ENCODE measurements at regions not wholly inside any gene's neighbourhood (a gene's known extent, or its start where the extent isn't known, plus 50 kb on each side); places are given as distances from the start of the nearest gene placed in this dataset.

- no peaks in the 10 kb centered on the region for H3K36me3 ChIP-seq (ENCODE audit: insufficient read depth, low read depth, low read length)
- H3K9me3 ChIP-seq (ENCODE audit: insufficient read depth, low read depth, low read length) = 0 out of 2 replicates have a peak, but pooled peaks cover 4% of the 10 kb centered on the region
- no peak overlapping the region for H3K27ac ChIP-seq (ENCODE audit: low read length)
- H3K4me1 ChIP-seq (ENCODE audit: insufficient read depth, low read length) = no peaks in the 10 kb centered on the region
- no peak overlapping the region for H3K9ac ChIP-seq (ENCODE audit: low read depth, low read length)
- no peaks in the 10 kb centered on the region for H3K27me3 ChIP-seq (ENCODE audit: insufficient read depth, low read length)
- H3K4me3 ChIP-seq (ENCODE audit: low read length) = no peak overlapping the region
Measured at GRCh38 chr13:62207388-62207787, 791.7 kb upstream of the PCDH20 start.

GRCh38 chr13:62206165-62206564, 790.5 kb upstream of the PCDH20 start:
- no peaks in the 10 kb centered on the region for H3K27me3 ChIP-seq (ENCODE audit: insufficient read depth, low read length)
- H3K9ac ChIP-seq (ENCODE audit: low read depth, low read length) = no peak overlapping the region
- H3K9me3 ChIP-seq (ENCODE audit: insufficient read depth, low read depth, low read length) = 0 out of 2 replicates have a peak, but pooled peaks cover 4% of the 10 kb centered on the region

GRCh38 chr13:62205273-62205672, 789.6 kb upstream of the PCDH20 start:
- Histone ChIP-seq H3K27ac (ENCODE audit: low read length) (no peak overlapping the region), H3K4me1 (ENCODE audit: insufficient read depth, low read length) (no peaks in the 10 kb centered on the region), H3K9ac (ENCODE audit: low read depth, low read length) (no peak overlapping the region), H3K9me3 (ENCODE audit: insufficient read depth, low read depth, low read length) (0 out of 2 replicates have a peak, but pooled peaks cover 4% of the 10 kb centered on the region), H3K27me3 (ENCODE audit: insufficient read depth, low read length) (no peaks in the 10 kb centered on the region), H3K4me3 (ENCODE audit: low read length) (no peak overlapping the region), H3K36me3 (ENCODE audit: insufficient read depth, low read depth, low read length) (no peaks in the 10 kb centered on the region)

More at GRCh38 chr13:62206165-62206564, 790.5 kb upstream of the PCDH20 start:
- no peaks in the 10 kb centered on the region for H3K36me3 ChIP-seq (ENCODE audit: insufficient read depth, low read depth, low read length)
- H3K4me3 ChIP-seq (ENCODE audit: low read length) = no peak overlapping the region
- no peak overlapping the region for H3K27ac ChIP-seq (ENCODE audit: low read length)
- H3K4me1 ChIP-seq (ENCODE audit: insufficient read depth, low read length) = no peaks in the 10 kb centered on the region

GRCh38 chr13:62194371-62194770, 778.7 kb upstream of the PCDH20 start:
- no peaks in the 10 kb centered on the region for H3K9me3 ChIP-seq (ENCODE audit: insufficient read depth, low read depth, low read length)
- no peaks in the 10 kb centered on the region for H3K4me1 ChIP-seq (ENCODE audit: insufficient read depth, low read length)
- no peaks in the 10 kb centered on the region for H3K27me3 ChIP-seq (ENCODE audit: insufficient read depth, low read length)
- no peaks in the 10 kb centered on the region for H3K36me3 ChIP-seq (ENCODE audit: insufficient read depth, low read depth, low read length)
- H3K4me3 ChIP-seq (ENCODE audit: low read length) = no peak overlapping the region
- H3K9ac ChIP-seq (ENCODE audit: low read depth, low read length) = no peak overlapping the region
- H3K27ac ChIP-seq (ENCODE audit: low read length) = no peak overlapping the region

- Histone ChIP-seq H3K4me3 (ENCODE audit: low read length) (no peak overlapping the region), H3K9ac (ENCODE audit: low read depth, low read length) (no peak overlapping the region), H3K9me3 (ENCODE audit: insufficient read depth, low read depth, low read length) (no peaks in the 10 kb centered on the region), H3K27me3 (ENCODE audit: insufficient read depth, low read length) (no peaks in the 10 kb centered on the region), H3K4me1 (ENCODE audit: insufficient read depth, low read length) (no peaks in the 10 kb centered on the region), H3K27ac (ENCODE audit: low read length) (no peak overlapping the region), H3K36me3 (ENCODE audit: insufficient read depth, low read depth, low read length) (no peaks in the 10 kb centered on the region)
Measured at GRCh38 chr13:62193919-62194318, 778.3 kb upstream of the PCDH20 start.

- Histone ChIP-seq H3K4me1 (ENCODE audit: insufficient read depth, low read length) (peaks cover 13% of the 10 kb centered on the region; the same call in 1 of the 2 replicates), H3K27me3 (ENCODE audit: insufficient read depth, low read length) (no peaks in the 10 kb centered on the region), H3K36me3 (ENCODE audit: insufficient read depth, low read depth, low read length) (no peaks in the 10 kb centered on the region), H3K9ac (ENCODE audit: low read depth, low read length) (no peak overlapping the region), H3K9me3 (ENCODE audit: insufficient read depth, low read depth, low read length) (no peaks in the 10 kb centered on the region), H3K27ac (ENCODE audit: low read length) (no peak overlapping the region), H3K4me3 (ENCODE audit: low read length) (no peak overlapping the region)
Measured at GRCh38 chr13:62185631-62186255, 770.1 kb upstream of the PCDH20 start.

- no peaks in the 10 kb centered on the region for H3K4me1 ChIP-seq (ENCODE audit: insufficient read depth, low read length)
- no peaks in the 10 kb centered on the region for H3K36me3 ChIP-seq (ENCODE audit: insufficient read depth, low read depth, low read length)
- no peaks in the 10 kb centered on the region for H3K27me3 ChIP-seq (ENCODE audit: insufficient read depth, low read length)
- no peak overlapping the region for H3K9ac ChIP-seq (ENCODE audit: low read depth, low read length)
- no peaks in the 10 kb centered on the region for H3K9me3 ChIP-seq (ENCODE audit: insufficient read depth, low read depth, low read length)
- H3K4me3 ChIP-seq (ENCODE audit: low read length) = no peak overlapping the region
- H3K27ac ChIP-seq (ENCODE audit: low read length) = no peak overlapping the region
Measured at GRCh38 chr13:62176051-62176450, 760.4 kb upstream of the PCDH20 start.

GRCh38 chr13:62173958-62174357, 758.3 kb upstream of the PCDH20 start:
- Histone ChIP-seq H3K4me3 (ENCODE audit: low read length) (no peak overlapping the region), H3K4me1 (ENCODE audit: insufficient read depth, low read length) (no peaks in the 10 kb centered on the region), H3K9me3 (ENCODE audit: insufficient read depth, low read depth, low read length) (no peaks in the 10 kb centered on the region), H3K9ac (ENCODE audit: low read depth, low read length) (no peak overlapping the region), H3K27me3 (ENCODE audit: insufficient read depth, low read length) (no peaks in the 10 kb centered on the region), H3K36me3 (ENCODE audit: insufficient read depth, low read depth, low read length) (no peaks in the 10 kb centered on the region), H3K27ac (ENCODE audit: low read length) (no peak overlapping the region)

- H3K36me3 ChIP-seq (ENCODE audit: insufficient read depth, low read depth, low read length) = no peaks in the 10 kb centered on the region
- no peak overlapping the region for H3K4me3 ChIP-seq (ENCODE audit: low read length)
- H3K9ac ChIP-seq (ENCODE audit: low read depth, low read length) = no peak overlapping the region
- no peaks in the 10 kb centered on the region for H3K4me1 ChIP-seq (ENCODE audit: insufficient read depth, low read length)
- no peaks in the 10 kb centered on the region for H3K9me3 ChIP-seq (ENCODE audit: insufficient read depth, low read depth, low read length)
- H3K27me3 ChIP-seq (ENCODE audit: insufficient read depth, low read length) = no peaks in the 10 kb centered on the region
- H3K27ac ChIP-seq (ENCODE audit: low read length) = no peak overlapping the region
Measured at GRCh38 chr13:62171697-62172096, 756.0 kb upstream of the PCDH20 start.

GRCh38 chr13:62168891-62169290, 753.2 kb upstream of the PCDH20 start:
- H3K27me3 ChIP-seq (ENCODE audit: insufficient read depth, low read length) = no peaks in the 10 kb centered on the region
- no peaks in the 10 kb centered on the region for H3K4me1 ChIP-seq (ENCODE audit: insufficient read depth, low read length)
- no peaks in the 10 kb centered on the region for H3K9me3 ChIP-seq (ENCODE audit: insufficient read depth, low read depth, low read length)
- H3K36me3 ChIP-seq (ENCODE audit: insufficient read depth, low read depth, low read length) = no peaks in the 10 kb centered on the region
- H3K27ac ChIP-seq (ENCODE audit: low read length) = no peak overlapping the region
- no peak overlapping the region for H3K4me3 ChIP-seq (ENCODE audit: low read length)
- no peak overlapping the region for H3K9ac ChIP-seq (ENCODE audit: low read depth, low read length)

GRCh38 chr13:62167650-62168172, 752.1 kb upstream of the PCDH20 start:
- H3K4me1 ChIP-seq (ENCODE audit: insufficient read depth, low read length) = no peaks in the 10 kb centered on the region
- no peak overlapping the region for H3K4me3 ChIP-seq (ENCODE audit: low read length)
- H3K27me3 ChIP-seq (ENCODE audit: insufficient read depth, low read length) = no peaks in the 10 kb centered on the region
- no peak overlapping the region for H3K9ac ChIP-seq (ENCODE audit: low read depth, low read length)
- H3K36me3 ChIP-seq (ENCODE audit: insufficient read depth, low read depth, low read length) = no peaks in the 10 kb centered on the region
- no peaks in the 10 kb centered on the region for H3K9me3 ChIP-seq (ENCODE audit: insufficient read depth, low read depth, low read length)
- no peak overlapping the region for H3K27ac ChIP-seq (ENCODE audit: low read length)

GRCh38 chr13:62162860-62163259, 747.2 kb upstream of the PCDH20 start:
- no peak overlapping the region for H3K4me3 ChIP-seq (ENCODE audit: low read length)
- H3K27ac ChIP-seq (ENCODE audit: low read length) = no peak overlapping the region
- H3K9me3 ChIP-seq (ENCODE audit: insufficient read depth, low read depth, low read length) = no peaks in the 10 kb centered on the region

More at GRCh38 chr13:62162860-62163259, 747.2 kb upstream of the PCDH20 start:
- Histone ChIP-seq H3K36me3 (ENCODE audit: insufficient read depth, low read depth, low read length) (no peaks in the 10 kb centered on the region), H3K27me3 (ENCODE audit: insufficient read depth, low read length) (no peaks in the 10 kb centered on the region), H3K4me1 (ENCODE audit: insufficient read depth, low read length) (no peaks in the 10 kb centered on the region), H3K9ac (ENCODE audit: low read depth, low read length) (no peak overlapping the region)
